ENCODE measurements at regions not wholly inside any gene's neighbourhood (a gene's known extent, or its start where the extent isn't known, plus 50 kb on each side); places are given as distances from the start of the nearest gene placed in this dataset.

GRCh38 chr20:7463290-7463689, 477.0 kb downstream of the HAO1 start:
- H3K4me3 Mint-ChIP-seq: no peak overlapping the region
- H3F3A ChIP-seq (replicated peaks; ENCODE audit: low read depth): no peaks in the 10 kb centered on the region
- no peaks in the 10 kb centered on the region for H3K4me1 Mint-ChIP-seq
- H2AFZ ChIP-seq: no peak overlapping the region
- H3K36me3 ChIP-seq (ENCODE audit: insufficient read depth): no peaks in the 10 kb centered on the region
- H3K4me3 ChIP-seq: no peak overlapping the region
- H3K4me2 ChIP-seq: no peak overlapping the region
- ATAC-seq (no peak), DNase-seq (ENCODE audit: low spot score) (no peak)
- H3K9me3 Mint-ChIP-seq: no peaks in the 10 kb centered on the region
- H3K36me3 Mint-ChIP-seq (ENCODE audit: low read depth): no peaks in the 10 kb centered on the region
- TF ChIP-seq EZH2 (IDR thresholded peaks at IDR 0.05; ENCODE audit: low read depth, unreplicated experiment) (no peak), STAT1 (IDR thresholded peaks at IDR 0.05; ENCODE audit: unreplicated experiment) (no peak), EZH2phosphoT487 (IDR thresholded peaks at IDR 0.05; ENCODE audit: unreplicated experiment) (no peak), CREB1 (CRISPR knock-in tag; IDR thresholded peaks at IDR 0.05; ENCODE audit: low read depth) (no peak), REST (IDR thresholded peaks at IDR 0.05; ENCODE audit: unreplicated experiment) (no peak), JUNB (IDR thresholded peaks at IDR 0.05; ENCODE audit: unreplicated experiment) (no peak), ZNF114 (CRISPR knock-in tag; IDR thresholded peaks at IDR 0.05) (no peak), NANOG (IDR thresholded peaks at IDR 0.05; ENCODE audit: borderline replicate concordance) (no peak), ZNF331 (CRISPR knock-in tag; IDR thresholded peaks at IDR 0.05; ENCODE audit: low read depth) (no peak), POLR2AphosphoS5 (IDR thresholded peaks at IDR 0.05; ENCODE audit: low read depth) (no peak)
- TF ChIP-seq, protein P1, sequence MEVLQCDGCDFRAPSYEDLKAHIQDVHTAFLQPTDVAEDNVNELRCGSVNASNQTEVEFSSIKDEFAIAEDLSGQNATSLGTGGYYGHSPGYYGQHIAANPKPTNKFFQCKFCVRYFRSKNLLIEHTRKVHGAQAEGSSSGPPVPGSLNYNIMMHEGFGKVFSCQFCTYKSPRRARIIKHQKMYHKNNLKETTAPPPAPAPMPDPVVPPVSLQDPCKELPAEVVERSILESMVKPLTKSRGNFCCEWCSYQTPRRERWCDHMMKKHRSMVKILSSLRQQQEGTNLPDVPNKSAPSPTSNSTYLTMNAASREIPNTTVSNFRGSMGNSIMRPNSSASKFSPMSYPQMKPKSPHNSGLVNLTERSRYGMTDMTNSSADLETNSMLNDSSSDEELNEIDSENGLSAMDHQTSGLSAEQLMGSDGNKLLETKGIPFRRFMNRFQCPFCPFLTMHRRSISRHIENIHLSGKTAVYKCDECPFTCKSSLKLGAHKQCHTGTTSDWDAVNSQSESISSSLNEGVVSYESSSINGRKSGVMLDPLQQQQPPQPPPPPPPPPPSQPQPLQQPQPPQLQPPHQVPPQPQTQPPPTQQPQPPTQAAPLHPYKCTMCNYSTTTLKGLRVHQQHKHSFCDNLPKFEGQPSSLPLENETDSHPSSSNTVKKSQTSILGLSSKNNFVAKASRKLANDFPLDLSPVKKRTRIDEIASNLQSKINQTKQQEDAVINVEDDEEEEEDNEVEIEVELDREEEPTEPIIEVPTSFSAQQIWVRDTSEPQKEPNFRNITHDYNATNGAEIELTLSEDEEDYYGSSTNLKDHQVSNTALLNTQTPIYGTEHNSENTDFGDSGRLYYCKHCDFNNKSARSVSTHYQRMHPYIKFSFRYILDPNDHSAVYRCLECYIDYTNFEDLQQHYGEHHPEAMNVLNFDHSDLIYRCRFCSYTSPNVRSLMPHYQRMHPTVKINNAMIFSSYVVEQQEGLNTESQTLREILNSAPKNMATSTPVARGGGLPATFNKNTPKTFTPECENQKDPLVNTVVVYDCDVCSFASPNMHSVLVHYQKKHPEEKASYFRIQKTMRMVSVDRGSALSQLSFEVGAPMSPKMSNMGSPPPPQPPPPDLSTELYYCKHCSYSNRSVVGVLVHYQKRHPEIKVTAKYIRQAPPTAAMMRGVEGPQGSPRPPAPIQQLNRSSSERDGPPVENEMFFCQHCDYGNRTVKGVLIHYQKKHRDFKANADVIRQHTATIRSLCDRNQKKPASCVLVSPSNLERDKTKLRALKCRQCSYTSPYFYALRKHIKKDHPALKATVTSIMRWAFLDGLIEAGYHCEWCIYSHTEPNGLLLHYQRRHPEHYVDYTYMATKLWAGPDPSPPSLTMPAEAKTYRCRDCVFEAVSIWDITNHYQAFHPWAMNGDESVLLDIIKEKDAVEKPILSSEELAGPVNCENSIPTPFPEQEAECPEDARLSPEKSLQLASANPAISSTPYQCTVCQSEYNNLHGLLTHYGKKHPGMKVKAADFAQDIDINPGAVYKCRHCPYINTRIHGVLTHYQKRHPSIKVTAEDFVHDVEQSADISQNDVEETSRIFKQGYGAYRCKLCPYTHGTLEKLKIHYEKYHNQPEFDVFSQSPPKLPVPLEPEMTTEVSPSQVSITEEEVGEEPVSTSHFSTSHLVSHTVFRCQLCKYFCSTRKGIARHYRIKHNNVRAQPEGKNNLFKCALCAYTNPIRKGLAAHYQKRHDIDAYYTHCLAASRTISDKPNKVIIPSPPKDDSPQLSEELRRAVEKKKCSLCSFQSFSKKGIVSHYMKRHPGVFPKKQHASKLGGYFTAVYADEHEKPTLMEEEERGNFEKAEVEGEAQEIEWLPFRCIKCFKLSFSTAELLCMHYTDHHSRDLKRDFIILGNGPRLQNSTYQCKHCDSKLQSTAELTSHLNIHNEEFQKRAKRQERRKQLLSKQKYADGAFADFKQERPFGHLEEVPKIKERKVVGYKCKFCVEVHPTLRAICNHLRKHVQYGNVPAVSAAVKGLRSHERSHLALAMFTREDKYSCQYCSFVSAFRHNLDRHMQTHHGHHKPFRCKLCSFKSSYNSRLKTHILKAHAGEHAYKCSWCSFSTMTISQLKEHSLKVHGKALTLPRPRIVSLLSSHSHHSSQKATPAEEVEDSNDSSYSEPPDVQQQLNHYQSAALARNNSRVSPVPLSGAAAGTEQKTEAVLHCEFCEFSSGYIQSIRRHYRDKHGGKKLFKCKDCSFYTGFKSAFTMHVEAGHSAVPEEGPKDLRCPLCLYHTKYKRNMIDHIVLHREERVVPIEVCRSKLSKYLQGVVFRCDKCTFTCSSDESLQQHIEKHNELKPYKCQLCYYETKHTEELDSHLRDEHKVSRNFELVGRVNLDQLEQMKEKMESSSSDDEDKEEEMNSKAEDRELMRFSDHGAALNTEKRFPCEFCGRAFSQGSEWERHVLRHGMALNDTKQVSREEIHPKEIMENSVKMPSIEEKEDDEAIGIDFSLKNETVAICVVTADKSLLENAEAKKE (CRISPR knock-in tag; IDR thresholded peaks at IDR 0.05): no peak
- TF ChIP-seq, protein P2, sequence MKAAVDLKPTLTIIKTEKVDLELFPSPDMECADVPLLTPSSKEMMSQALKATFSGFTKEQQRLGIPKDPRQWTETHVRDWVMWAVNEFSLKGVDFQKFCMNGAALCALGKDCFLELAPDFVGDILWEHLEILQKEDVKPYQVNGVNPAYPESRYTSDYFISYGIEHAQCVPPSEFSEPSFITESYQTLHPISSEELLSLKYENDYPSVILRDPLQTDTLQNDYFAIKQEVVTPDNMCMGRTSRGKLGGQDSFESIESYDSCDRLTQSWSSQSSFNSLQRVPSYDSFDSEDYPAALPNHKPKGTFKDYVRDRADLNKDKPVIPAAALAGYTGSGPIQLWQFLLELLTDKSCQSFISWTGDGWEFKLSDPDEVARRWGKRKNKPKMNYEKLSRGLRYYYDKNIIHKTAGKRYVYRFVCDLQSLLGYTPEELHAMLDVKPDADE (IDR thresholded peaks at IDR 0.05): no peak
- TF ChIP-seq, protein P3, sequence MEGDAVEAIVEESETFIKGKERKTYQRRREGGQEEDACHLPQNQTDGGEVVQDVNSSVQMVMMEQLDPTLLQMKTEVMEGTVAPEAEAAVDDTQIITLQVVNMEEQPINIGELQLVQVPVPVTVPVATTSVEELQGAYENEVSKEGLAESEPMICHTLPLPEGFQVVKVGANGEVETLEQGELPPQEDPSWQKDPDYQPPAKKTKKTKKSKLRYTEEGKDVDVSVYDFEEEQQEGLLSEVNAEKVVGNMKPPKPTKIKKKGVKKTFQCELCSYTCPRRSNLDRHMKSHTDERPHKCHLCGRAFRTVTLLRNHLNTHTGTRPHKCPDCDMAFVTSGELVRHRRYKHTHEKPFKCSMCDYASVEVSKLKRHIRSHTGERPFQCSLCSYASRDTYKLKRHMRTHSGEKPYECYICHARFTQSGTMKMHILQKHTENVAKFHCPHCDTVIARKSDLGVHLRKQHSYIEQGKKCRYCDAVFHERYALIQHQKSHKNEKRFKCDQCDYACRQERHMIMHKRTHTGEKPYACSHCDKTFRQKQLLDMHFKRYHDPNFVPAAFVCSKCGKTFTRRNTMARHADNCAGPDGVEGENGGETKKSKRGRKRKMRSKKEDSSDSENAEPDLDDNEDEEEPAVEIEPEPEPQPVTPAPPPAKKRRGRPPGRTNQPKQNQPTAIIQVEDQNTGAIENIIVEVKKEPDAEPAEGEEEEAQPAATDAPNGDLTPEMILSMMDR (conservative IDR thresholded peaks at IDR 0.05; ENCODE audit: low read depth in 2 of 2): no peak
- no peaks in the 10 kb centered on the region for H3K4me1 ChIP-seq (ENCODE audit: insufficient read depth)
- H3K27ac ChIP-seq (ENCODE audit: low read depth): no peak overlapping the region
- H3K79me2 ChIP-seq (replicated peaks; ENCODE audit: insufficient read depth): no peaks in the 10 kb centered on the region
- no peaks in the 10 kb centered on the region; the same call in 1 of the 2 replicates for H3K9me2 ChIP-seq (ENCODE audit: insufficient read depth)
- no peaks in the 10 kb centered on the region for H3K27me3 Mint-ChIP-seq (ENCODE audit: insufficient read depth, low read depth, poor library complexity)
- no peaks in the 10 kb centered on the region for H4K20me1 ChIP-seq (replicated peaks; ENCODE audit: insufficient read depth)
- H3K27me3 ChIP-seq (ENCODE audit: insufficient read depth): no peaks in the 10 kb centered on the region
- H3K27ac Mint-ChIP-seq: no peak overlapping the region

Data from GM23338 (cell line).